GM23338 (cell line): ENCODE measurements at regions not wholly inside any gene's neighbourhood (a gene's known extent, or its start where the extent isn't known, plus 50 kb on each side); places are given as distances from the start of the nearest gene placed in this dataset.

Experiments used
- EZH2 ChIP-seq: fragments of 200-600 bp; sonication (generic); IDR thresholded peaks from one replicate; pipeline ENCODE4 v1.8.0; 2017; ENCODE audit warnings: antibody characterized with exemption, mild to moderate bottlenecking, low read depth; ENCODE audit not compliant: unreplicated experiment
- POLR2AphosphoS5 ChIP-seq: IDR thresholded peaks from 2 replicates; pipeline ENCODE4 v1.6.1; 2016; ENCODE audit warnings: antibody characterized with exemption, low read depth
- TF ChIP-seq, protein P1 (sequence below), 2 experiments: fragments of 200-600 bp in 1 of 2; sonication (generic) in 1 of 2; conservative IDR thresholded peaks; 2 replicates each; pipeline versions ENCODE4 v1.5.1 to v1.6.1; 2016 to 2017; ENCODE audit warnings: antibody characterized with exemption in 2 of 2, low read depth in 2 of 2, mild to moderate bottlenecking in 2 of 2, moderate library complexity in 1 of 2

DNA sequence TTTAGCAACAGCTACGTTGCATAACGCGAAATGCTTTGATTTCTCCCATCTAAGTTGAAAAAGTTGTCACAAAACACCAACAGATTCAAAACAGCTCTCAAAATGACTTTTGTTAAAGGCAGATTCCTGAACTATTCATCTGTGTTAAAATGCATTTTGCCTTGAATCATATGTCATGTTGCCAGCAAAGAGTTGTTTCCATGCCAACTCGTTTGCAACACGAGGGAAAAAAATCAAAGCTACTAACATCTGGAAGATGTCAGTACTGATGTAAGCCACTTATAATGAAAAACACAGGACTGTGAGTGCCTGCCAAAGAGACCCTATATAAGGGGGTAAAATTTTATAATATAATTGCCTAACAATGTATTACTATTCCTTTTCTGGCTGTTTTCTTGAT, 182.7 kb upstream of the PTBP2 start:
- TF ChIP-seq, protein P1, sequence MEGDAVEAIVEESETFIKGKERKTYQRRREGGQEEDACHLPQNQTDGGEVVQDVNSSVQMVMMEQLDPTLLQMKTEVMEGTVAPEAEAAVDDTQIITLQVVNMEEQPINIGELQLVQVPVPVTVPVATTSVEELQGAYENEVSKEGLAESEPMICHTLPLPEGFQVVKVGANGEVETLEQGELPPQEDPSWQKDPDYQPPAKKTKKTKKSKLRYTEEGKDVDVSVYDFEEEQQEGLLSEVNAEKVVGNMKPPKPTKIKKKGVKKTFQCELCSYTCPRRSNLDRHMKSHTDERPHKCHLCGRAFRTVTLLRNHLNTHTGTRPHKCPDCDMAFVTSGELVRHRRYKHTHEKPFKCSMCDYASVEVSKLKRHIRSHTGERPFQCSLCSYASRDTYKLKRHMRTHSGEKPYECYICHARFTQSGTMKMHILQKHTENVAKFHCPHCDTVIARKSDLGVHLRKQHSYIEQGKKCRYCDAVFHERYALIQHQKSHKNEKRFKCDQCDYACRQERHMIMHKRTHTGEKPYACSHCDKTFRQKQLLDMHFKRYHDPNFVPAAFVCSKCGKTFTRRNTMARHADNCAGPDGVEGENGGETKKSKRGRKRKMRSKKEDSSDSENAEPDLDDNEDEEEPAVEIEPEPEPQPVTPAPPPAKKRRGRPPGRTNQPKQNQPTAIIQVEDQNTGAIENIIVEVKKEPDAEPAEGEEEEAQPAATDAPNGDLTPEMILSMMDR (conservative IDR thresholded peaks at IDR 0.05; ENCODE audit: low read depth in 2 of 2), result no peak
- no peak for TF ChIP-seq EZH2
- no peak for TF ChIP-seq POLR2AphosphoS5
